NCI-H82 treated with DMSO at 0.1 percent for 48 hours (cell line): ENCODE measurements at regions not wholly inside any gene's neighbourhood (a gene's known extent, or its start where the extent isn't known, plus 50 kb on each side); places are given as distances from the start of the nearest gene placed in this dataset.
"Not testable (repeated sequence)": the region's sequence is repeated elsewhere in the genome, so short reads cannot be mapped to it uniquely, and the experiment has no call there.

Experiments
- DNase-seq: peaks from one replicate; lab custom pipeline; 2025; ENCODE audit not compliant: unreplicated experiment; lab: John Stamatoyannopoulos, UW

DNA sequence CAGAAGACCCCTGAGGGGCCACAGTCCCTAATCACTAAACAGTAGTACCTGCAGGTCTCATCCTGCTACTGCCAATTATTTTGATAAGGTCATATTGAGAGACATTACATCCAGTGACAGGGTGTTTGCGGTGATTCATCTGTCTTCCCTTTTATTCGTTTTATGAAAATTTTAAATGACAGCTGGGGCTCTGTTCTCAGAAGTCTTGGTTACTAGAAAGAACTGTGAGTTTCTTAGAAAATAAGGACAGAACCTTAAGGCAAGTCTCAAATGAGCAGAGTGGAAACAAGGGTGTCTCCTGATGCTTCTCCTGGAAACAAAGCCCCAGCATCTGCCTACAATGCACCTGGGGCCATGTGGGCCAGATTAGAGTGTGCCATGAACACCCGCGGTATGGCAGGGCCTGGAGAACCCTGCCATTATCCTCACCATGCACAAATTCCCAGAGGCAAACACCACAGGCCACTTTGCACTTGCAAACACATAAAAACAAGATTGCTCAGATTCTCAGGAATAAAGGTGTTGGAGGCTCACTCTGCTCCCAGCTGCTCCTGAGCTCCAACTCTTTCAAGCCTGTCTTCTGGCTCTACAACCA is 66.3 kb upstream of the IQSEC1 start:
- no peak for DNase-seq

DNA sequence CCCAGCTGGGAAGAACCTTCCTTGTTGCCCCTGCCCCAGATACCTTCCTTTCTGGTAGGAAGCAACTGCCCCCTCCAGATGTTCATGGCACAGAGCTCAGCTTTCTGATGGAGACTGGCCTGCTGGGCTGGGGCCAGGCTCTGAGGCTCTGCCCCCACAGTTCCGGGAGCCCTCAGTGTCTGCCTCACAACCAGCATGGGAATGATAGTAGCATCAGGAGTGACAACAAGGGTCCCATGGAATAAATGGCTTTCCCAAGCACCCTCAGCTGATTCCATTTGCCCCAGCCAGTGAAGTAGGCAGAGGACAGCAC is 65.6 kb upstream of the IQSEC1 start:
- no peak for DNase-seq

DNA sequence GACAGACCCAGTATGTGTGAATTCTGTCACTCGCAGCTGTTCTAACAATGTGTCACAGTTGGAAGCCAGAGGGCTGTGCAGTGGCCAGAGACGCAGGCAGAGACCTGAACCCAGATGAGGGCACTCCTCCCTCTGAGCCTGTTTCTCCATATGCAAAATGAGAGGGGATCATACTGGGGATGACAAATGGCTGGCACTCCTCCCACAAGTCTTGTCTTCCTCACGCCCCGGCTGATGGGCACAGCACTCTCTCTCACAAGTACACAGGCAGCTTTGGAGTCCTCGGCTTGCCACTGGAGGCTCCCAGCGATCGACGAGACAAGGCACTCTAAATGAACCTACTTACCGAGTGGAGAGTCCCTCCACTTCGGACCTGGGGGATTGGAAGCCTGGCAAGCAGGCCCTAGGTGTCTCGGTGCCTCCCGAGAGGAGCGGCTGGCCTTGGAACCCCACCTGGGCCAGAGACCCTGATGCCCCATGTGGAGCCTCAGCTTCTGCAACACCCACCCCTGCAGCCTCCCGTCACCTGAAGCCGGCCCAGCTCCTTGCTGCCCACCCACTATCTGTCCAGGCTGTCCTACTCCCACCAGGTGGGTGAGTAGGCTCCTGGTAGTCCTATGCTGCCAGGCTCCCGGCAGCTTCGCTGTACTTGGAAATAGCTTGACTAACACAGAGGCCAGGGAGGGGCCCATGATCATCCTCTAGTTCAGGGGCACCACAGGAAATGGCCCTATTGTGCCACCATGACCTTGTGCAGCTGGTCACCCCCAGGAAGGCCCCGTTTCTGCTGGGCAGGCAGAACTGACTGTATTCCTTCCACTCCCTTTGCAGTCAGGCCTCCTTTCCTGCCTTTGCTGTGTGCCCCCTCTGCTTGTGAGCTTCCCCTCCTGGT is 65.0 kb upstream of the IQSEC1 start:
- no peak for DNase-seq

DNA sequence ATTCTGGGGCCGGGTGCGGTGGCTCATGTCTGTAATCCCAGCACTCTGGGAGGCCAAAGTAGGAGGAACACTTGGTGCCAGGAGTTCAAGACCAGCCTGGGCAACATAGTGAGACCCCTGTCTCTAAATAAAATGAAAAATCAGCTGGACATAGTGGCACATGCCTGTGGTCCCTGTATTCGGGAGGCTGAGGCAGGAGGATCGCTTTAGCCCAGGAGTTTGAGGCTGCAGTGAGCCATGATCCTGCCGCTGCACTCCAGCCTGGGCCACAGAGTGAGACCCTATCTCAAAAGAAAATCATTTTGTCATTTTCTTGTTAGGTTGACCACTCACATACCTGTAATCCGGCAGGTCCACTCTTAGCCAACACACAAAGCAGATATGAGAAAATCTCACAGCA is 63.6 kb upstream of the IQSEC1 start:
- DNase-seq = not testable (repeated sequence)

DNA sequence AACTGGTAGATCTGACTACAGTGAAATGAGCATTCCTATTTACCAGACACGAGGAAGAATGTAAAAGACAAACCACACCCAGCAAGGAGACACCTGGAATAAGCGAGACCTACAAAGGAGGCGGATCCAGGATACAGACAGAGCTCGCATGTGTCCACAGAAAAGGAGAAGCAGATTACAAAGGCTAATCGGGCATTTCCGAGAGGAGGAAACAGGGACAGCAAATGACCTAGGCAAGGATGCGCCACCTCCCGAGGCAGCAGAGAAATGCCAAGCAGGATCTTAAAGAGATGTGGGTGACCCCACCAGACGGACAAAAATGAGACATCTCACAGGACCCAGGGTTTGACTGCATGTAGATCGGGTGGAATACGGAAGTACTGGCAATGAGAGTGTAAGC is 63.2 kb upstream of the IQSEC1 start:
- DNase-seq = no peak

DNA sequence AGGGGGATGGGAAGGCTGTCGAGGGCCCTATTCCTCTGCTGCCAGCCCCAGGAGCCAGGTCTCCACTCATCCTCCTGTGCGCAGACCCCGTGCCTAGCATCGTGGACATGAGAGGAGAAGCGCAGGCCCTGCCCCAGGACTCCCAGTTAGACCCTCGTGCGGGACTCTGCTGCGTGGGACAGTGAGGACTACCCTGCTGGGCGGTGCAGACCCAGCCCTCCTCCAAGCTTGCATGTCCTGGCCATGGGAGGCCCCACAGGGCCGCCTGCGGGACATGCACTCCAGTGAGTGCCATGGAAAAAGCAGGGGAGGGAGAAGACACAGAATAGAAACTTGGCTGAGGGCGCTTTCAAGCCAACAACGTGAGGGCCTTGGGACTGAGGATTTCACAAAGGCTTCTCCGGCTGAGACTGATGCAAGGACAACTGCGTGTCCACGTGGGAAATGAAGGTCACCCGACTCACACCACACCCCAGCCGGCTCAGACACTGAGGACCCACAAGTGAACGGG is 62.6 kb upstream of the IQSEC1 start:
- no peak for DNase-seq

DNA sequence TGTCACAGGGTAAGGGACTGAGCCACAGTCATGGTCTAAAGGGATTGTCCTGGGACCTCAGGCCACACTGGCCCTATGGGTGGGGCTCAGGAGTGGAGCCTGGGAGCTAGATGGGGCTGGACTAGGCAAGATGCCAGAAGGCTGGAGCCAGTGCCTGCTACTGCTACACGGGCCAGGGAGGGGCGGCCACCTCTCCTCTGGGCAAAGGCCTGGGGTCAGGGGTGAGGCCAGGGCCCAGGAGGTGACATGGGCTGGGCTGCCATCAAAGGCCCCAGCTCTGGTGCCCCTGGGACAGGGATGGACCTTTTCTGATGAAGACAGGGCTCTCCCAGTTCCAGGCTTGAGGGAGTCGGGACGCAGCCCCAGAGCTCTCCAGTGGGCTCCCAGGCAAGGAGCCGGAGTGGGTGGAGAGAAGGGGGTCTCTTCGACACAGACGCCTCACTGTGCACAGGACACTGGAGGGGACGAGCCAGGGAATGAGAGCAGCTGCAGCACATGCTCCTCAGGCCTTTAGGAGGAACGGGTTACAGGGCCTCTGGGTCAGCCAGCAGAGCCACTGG is 62.1 kb upstream of the IQSEC1 start:
- DNase-seq = no peak

DNA sequence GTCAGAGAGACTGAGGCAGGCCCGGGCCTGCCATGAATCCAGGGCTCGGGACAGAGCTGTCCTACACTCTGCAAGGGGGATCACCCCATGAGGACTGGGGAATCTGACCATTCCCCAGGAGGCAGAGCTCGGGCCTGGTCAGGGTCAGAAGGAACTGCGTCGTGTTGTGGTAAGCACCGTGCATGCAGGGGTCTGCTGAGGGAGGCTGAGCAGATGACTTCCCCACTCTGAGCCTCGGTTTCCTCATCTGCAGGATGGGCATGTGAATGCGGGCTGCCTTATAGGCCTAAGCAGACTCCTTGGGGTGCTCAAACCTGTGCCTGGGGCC is 61.6 kb upstream of the IQSEC1 start:
- DNase-seq = no peak

DNA sequence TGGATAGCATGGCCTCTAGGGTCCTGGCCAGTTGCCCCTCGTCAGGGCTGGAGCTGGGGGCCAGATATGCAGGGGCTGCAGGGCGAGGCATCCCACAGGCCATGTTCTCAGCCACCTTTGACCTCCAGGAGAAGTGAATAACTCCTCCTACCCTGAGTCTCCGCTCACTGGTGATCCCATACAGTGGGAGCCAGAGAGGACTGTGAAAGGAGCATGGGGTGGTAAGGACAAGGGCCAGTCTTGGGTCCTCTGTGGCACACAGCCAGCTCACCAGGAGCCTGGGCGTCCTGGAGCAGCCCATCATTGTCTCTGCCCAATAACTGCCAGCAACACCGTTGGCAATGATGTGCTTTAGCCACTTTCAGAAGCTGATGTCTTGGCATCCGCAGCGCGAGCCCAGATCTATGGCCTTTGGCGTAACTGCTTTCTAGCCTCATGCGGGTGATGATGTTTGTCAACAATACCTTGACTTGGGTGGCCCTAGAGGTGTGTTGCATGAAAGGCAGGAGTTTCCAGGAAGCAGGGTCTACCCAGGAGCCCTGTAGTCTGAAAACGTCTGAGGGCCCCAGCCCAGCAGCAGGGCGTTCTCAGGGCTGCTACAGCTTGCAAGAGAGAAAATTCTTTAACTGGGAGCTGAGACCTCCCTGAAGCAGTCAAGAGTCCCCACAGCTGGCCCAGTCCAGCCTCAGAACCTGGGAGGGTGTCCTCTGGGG is 61.1 kb upstream of the IQSEC1 start:
- DNase-seq = no peak

DNA sequence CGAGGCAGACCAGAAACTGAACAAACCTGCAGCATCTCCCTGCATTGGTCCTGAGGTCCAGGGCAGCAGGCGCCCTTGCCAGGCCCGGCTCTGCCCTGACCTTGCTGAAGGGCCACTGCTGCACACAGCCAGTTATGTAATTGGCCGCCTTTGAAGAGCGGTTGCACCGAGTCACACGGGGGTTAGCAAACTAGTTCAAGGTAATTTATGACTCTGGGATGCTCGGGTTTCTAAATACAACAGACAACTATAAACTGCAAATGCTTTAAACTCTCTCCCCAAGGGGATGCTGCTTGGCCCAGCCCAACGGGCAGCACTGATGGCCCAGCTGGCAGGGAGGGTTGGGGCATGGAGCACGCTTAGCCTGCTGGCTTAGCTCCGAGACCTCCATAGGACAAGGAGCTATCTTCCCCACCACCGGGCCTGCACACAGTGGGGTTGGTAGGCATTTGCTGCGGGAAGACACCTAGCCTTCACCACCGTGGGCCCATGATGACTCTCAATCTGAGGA is 60.3 kb upstream of the IQSEC1 start:
- DNase-seq = no peak

DNA sequence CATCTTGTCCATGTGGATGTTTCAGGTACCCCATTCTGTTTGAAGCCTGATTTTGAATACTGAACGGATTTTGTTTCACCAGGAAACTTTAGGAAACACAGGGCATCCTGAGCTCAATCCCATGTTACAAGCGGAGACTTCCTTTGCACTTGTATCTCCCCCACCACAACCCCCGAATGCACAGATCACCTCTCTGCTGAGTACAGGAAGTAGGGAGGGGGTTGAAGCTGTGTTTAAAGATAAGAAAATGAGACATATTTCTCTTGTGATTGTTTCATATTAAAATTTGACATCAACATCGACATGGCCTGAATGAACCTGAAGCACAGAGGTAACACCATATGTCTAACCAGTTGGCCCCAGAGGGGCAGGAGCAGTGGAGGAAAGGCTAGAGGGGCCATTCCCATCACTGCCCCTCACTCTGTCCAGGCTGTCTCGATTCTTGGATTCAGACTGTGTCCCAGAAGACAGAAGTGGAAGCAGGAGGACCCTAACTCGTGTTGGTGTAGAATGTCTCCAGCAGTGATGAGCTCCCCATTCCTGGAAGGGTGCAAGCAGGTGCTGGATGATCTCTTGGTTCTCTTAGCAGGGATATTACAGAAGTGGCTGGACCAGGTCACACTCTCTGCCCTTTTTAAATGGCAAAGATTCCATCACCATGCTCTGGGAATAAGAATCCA is 59.6 kb upstream of the IQSEC1 start:
- no peak for DNase-seq

DNA sequence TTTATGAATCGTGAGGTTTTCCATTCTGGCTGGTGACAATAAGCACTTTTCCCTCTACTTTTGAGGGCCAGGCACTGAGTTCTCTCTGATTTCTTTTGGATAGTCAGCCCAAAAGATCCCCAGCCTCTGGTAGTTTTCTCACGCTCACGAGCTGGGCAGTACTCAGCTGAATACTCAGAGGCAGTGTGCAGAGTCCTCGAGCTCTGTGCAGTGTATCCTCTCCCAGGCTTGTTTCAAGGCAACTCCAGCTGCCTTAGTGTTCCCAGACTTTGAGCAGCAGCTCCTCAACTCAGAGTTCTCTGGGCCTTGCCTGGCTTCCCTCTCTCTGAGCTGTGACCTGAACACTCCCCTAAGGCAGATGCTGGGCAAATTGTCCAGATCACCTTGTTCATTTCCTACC is 59.1 kb upstream of the IQSEC1 start:
- no peak for DNase-seq

DNA sequence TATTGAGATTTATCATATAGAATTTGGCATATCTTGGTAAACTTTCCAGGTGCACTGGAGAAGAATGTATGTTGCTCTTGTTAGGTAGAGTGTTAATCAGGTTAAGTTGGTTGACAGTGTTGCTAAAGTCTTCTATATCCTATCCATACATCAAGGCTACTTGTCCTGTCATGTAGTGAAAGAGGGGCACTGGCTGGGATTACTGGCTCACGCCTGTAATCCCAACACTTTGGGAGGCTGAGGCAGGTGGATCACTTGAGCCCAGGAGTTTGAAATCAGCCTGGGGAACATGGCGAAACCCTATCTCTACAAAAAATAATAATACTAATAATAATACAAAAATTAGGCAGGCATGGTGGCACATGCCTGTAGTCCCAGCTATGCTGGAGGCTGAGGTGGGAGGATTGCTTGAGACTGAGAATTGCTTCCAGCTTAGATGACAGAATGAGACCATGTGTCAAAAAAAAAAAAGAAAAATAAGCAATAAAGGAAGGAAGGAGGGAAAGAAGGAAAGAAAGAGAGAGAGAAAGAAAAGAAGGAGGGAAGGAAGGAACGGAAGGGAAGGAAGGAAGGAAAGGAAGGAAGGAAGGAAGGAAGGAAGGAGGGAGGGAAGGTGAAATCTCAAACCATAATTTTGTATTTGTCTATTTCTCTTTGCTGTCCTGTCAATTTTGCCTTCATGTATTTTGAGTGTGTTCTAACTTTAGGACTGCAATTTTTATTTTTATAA is 57.4 kb upstream of the IQSEC1 start:
- no peak for DNase-seq

DNA sequence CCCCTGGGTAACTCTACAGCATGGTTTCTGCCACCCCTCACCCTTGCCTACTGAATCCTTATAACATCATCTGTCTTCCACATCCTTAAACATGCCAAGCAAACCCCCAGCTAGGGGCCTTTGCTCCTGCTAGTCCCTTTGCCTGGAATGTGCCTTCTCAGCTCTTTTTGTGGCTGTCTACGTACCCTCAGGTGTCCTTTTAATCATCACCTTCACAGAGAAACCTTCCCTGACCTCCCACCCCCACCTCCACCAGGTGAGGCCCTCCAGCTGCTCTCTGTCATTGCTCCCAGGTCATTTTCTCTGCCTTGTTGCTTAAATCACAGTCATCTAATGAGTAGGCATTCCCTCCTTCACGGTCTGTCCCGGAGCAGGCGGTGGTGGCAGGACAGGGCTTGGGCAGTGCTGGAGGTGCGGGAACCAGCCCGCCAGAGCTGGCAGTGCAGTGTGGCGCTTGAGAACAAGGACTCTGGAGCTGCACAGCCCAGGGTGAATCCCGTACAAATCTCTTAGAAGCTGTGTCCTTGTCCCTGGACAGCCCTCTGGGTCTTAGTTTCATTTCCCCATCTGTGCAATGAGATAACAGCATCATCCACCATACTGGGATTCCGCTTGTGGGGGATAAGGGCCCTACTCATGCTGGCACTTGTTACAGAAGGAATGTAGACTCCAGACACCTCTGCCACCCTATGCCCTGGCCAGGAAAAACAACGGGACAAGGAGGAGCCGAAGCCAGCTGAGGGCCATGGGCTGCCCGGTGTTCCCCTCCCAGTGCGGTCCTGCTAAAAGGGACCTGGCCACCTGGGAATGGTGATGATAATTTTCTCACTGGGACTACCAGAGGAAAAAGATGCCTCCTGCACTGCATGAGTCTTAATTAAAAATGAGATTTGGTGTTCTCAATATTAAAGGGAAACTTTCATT is 52.1 kb upstream of the IQSEC1 start:
- DNase-seq = no peak

DNA sequence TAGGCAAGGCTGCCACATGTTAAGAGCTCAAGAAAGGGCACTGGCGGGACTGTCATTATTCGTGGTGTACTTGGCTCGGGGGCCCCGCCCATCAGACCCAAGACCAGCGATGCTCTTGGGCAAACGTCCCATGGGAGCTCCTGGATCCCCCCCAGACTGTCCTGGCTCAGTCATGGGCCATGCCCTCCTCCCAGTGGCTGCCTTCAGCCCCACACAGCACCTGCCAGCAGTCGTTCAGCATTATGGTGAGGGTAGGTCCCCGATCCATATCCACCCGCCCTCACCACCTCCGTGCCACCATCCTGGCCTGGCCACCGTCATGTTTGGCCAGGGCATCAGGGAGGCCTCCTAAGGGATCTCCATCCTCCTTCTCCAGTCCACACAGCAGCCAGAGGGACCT is 51.4 kb upstream of the IQSEC1 start:
- no peak for DNase-seq

DNA sequence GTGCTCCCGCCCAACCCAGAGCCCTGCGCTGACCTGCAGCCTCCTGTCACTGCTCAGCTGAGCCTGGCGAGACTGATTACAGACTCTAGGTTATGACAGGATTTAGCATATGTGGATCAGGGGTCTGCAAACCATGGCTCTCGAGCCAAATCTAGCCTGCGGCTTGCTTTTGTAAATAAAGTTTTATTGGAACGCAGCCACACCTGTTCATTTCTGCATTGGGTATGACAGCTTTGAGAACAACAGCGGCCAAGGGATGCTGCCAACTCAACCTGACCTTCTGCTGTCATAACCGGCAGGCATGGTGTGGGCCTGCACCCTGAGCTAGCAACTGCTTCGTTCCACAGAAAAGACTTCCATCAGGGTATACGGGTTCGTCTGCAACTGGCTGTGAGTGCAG is 50.5 kb upstream of the IQSEC1 start:
- no peak for DNase-seq

DNA sequence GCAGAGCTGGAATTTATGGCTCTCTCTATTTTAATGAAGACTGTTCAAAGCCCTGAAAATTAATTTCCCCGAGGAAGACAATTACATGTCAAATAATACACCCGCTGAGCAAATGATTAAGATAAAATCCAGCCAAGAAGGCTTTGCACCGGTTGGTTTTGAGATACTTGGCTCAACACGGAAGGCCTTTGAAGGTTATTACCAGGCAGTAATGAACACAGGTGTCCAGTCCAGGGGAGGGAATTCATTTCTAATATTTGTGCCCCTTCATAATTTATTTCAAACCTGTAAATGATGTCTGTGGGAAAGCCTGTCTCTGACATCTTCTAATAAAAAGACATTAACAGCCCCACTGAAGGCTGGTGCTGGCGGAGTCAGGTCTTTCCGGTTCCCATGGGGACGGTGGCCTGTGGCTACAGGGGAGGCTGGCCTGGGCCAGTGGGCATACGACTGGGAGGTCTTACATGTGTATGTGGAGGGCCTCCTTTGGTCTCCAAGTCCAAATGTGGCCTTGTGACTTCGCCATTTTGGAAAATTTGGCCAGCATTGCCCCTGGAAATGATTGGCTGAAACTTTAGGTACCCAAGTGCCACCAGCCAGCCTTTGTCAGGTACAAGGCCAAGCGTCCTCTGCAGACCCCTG is 49.9 kb upstream of the IQSEC1 start:
- no peak for DNase-seq
